Memory B cell (primary cell): ENCODE measurements at regions not wholly inside any gene's neighbourhood (a gene's known extent, or its start where the extent isn't known, plus 50 kb on each side); places are given as distances from the start of the nearest gene placed in this dataset.
"Not testable (repeated sequence)": the region's sequence is repeated elsewhere in the genome, so short reads cannot be mapped to it uniquely, and the experiment has no call there.

Experiments used
- ATAC-seq: fragments of 150-1000 bp; cut with Tn5 transposase; 2 replicates; pipeline ENCODE4 v1.10.0; 2021; ENCODE audit warnings: low read depth, mild to moderate bottlenecking, moderate library complexity
- DNase-seq, 2 donors: peaks; one replicate each; pipeline ENCODE4 v3.0.0; 2022; ENCODE audit warnings: low spot score in 2 of 2
- H3K27ac Mint-ChIP-seq: one replicate; pipeline ENCODE4 v1.8.0; 2022; ENCODE audit warnings: mild to moderate bottlenecking, moderate library complexity, mixed read lengths
- H3K27me3 Mint-ChIP-seq: one replicate; pipeline ENCODE4 v1.8.0; 2022; ENCODE audit warnings: mixed read lengths
- H3K36me3 Mint-ChIP-seq: one replicate; pipeline ENCODE4 v1.8.0; 2022; ENCODE audit warnings: mild to moderate bottlenecking, mixed read lengths
- H3K4me1 Mint-ChIP-seq: one replicate; pipeline ENCODE4 v1.8.0; 2022; ENCODE audit warnings: mixed read lengths
- H3K4me3 Mint-ChIP-seq: one replicate; pipeline ENCODE4 v1.8.0; 2022; ENCODE audit warnings: mild to moderate bottlenecking, moderate library complexity, mixed read lengths
- H3K9me3 Mint-ChIP-seq: one replicate; pipeline ENCODE4 v1.8.0; 2022; ENCODE audit warnings: mixed read lengths

- no peak for DNase-seq
Measured at GRCh38 chr6:18527836-18528743, 140.9 kb downstream of the RNF144B start.

GRCh38 chr6:18530201-18530600, 143.1 kb downstream of the RNF144B start:
- H3K36me3 Mint-ChIP-seq = no peaks in the 10 kb centered on the region
- H3K9me3 Mint-ChIP-seq = no peaks in the 10 kb centered on the region
- H3K27ac Mint-ChIP-seq = no peak overlapping the region
- H3K4me1 Mint-ChIP-seq = no peaks in the 10 kb centered on the region
- no peak overlapping the region for H3K4me3 Mint-ChIP-seq
- no peak for DNase-seq
- ATAC-seq = no peak
- peaks cover 6% of the 10 kb centered on the region for H3K27me3 Mint-ChIP-seq

More at GRCh38 chr6:18527836-18528743, 140.9 kb downstream of the RNF144B start:
- Mint-ChIP-seq H3K4me3 (no peak overlapping the region), H3K36me3 (no peaks in the 10 kb centered on the region), H3K4me1 (no peaks in the 10 kb centered on the region), H3K9me3 (no peaks in the 10 kb centered on the region), H3K27ac (no peak overlapping the region), H3K27me3 (peaks cover 3% of the 10 kb centered on the region)
- ATAC-seq = no peak

- Mint-ChIP-seq H3K9me3 (no peaks in the 10 kb centered on the region), H3K27ac (no peak overlapping the region), H3K36me3 (no peaks in the 10 kb centered on the region), H3K27me3 (peaks cover 11% of the 10 kb centered on the region), H3K4me3 (no peak overlapping the region), H3K4me1 (no peaks in the 10 kb centered on the region)
- ATAC-seq = no peak
- DNase-seq = no peak
Measured at GRCh38 chr6:18532139-18532538, 145.0 kb downstream of the RNF144B start.

- Mint-ChIP-seq H3K4me3 (no peak overlapping the region), H3K27me3 (peaks cover 11% of the 10 kb centered on the region), H3K36me3 (no peaks in the 10 kb centered on the region), H3K4me1 (no peaks in the 10 kb centered on the region), H3K9me3 (no peaks in the 10 kb centered on the region), H3K27ac (no peak overlapping the region)
- no peak for DNase-seq
- no peak for ATAC-seq
Measured at GRCh38 chr6:18533793-18534192, 146.6 kb downstream of the RNF144B start.

GRCh38 chr6:18536591-18537055, 149.5 kb downstream of the RNF144B start:
- DNase-seq (no peak), ATAC-seq (no peak)
- Mint-ChIP-seq H3K27ac (no peak overlapping the region), H3K4me1 (no peaks in the 10 kb centered on the region), H3K27me3 (peaks cover 23% of the 10 kb centered on the region), H3K9me3 (no peaks in the 10 kb centered on the region), H3K36me3 (no peaks in the 10 kb centered on the region), H3K4me3 (no peak overlapping the region)

- Mint-ChIP-seq H3K4me3 (no peak overlapping the region), H3K4me1 (no peaks in the 10 kb centered on the region), H3K36me3 (no peaks in the 10 kb centered on the region), H3K27ac (no peak overlapping the region), H3K9me3 (no peaks in the 10 kb centered on the region), H3K27me3 (peaks cover 22% of the 10 kb centered on the region)
- DNase-seq = no peak
- ATAC-seq = no peak
Measured at GRCh38 chr6:18538315-18538714, 151.2 kb downstream of the RNF144B start.

GRCh38 chr6:18543051-18543450, 155.9 kb downstream of the RNF144B start:
- Mint-ChIP-seq H3K27me3 (peaks cover 12% of the 10 kb centered on the region), H3K4me3 (no peak overlapping the region), H3K9me3 (peaks cover 12% of the 10 kb centered on the region), H3K4me1 (no peaks in the 10 kb centered on the region), H3K36me3 (no peaks in the 10 kb centered on the region), H3K27ac (no peak overlapping the region)
- DNase-seq (no peak), ATAC-seq (no peak)

GRCh38 chr6:18545142-18545541, 158.0 kb downstream of the RNF144B start:
- DNase-seq, H3K27me3 Mint-ChIP-seq, ATAC-seq, H3K27ac Mint-ChIP-seq, H3K4me3 Mint-ChIP-seq, H3K4me1 Mint-ChIP-seq, H3K36me3 Mint-ChIP-seq: not testable (repeated sequence)
- H3K9me3 Mint-ChIP-seq = peaks cover 12% of the 10 kb centered on the region

GRCh38 chr6:18545726-18546125, 158.6 kb downstream of the RNF144B start:
- Mint-ChIP-seq H3K4me3 (no peak overlapping the region), H3K36me3 (no peaks in the 10 kb centered on the region), H3K27me3 (peaks cover 6% of the 10 kb centered on the region), H3K4me1 (no peaks in the 10 kb centered on the region), H3K27ac (no peak overlapping the region), H3K9me3 (peaks cover 12% of the 10 kb centered on the region)
- ATAC-seq (no peak), DNase-seq (no peak)

GRCh38 chr6:18550119-18550518, 163.0 kb downstream of the RNF144B start:
- H3K27me3 Mint-ChIP-seq = peaks cover 2% of the 10 kb centered on the region
- no peak overlapping the region for H3K27ac Mint-ChIP-seq
- no peak overlapping the region for H3K4me3 Mint-ChIP-seq
- DNase-seq (no peak), ATAC-seq (no peak)
- no peaks in the 10 kb centered on the region for H3K36me3 Mint-ChIP-seq
- peaks cover 3% of the 10 kb centered on the region for H3K9me3 Mint-ChIP-seq
- no peaks in the 10 kb centered on the region for H3K4me1 Mint-ChIP-seq

- no peaks in the 10 kb centered on the region for H3K4me1 Mint-ChIP-seq
- ATAC-seq (no peak), DNase-seq (no peak)
- no peak overlapping the region for H3K27ac Mint-ChIP-seq
- H3K27me3 Mint-ChIP-seq = peaks cover 3% of the 10 kb centered on the region
- no peaks in the 10 kb centered on the region for H3K36me3 Mint-ChIP-seq
- H3K9me3 Mint-ChIP-seq = peaks cover 3% of the 10 kb centered on the region
- no peak overlapping the region for H3K4me3 Mint-ChIP-seq
Measured at GRCh38 chr6:18551228-18551627, 164.1 kb downstream of the RNF144B start.

GRCh38 chr6:18555750-18556149, 168.6 kb downstream of the RNF144B start:
- ATAC-seq = no peak
- Mint-ChIP-seq H3K27me3 (peaks cover 6% of the 10 kb centered on the region), H3K36me3 (no peaks in the 10 kb centered on the region), H3K27ac (no peak overlapping the region), H3K4me1 (no peaks in the 10 kb centered on the region), H3K9me3 (no peaks in the 10 kb centered on the region), H3K4me3 (no peak overlapping the region)
- DNase-seq = no peak

- no peak for DNase-seq
Measured at GRCh38 chr6:18561037-18561750, 174.0 kb downstream of the RNF144B start.

GRCh38 chr6:18562726-18563125, 175.6 kb downstream of the RNF144B start:
- H3K4me3 Mint-ChIP-seq = no peak overlapping the region
- H3K27ac Mint-ChIP-seq = no peak overlapping the region
- H3K36me3 Mint-ChIP-seq = peaks cover 4% of the 10 kb centered on the region

More at GRCh38 chr6:18561037-18561750, 174.0 kb downstream of the RNF144B start:
- no peak overlapping the region for H3K4me3 Mint-ChIP-seq
- ATAC-seq = no peak
- H3K27me3 Mint-ChIP-seq = peaks cover 6% of the 10 kb centered on the region
- no peak overlapping the region for H3K27ac Mint-ChIP-seq
- peaks cover 10% of the 10 kb centered on the region for H3K9me3 Mint-ChIP-seq
- peaks cover 2% of the 10 kb centered on the region for H3K36me3 Mint-ChIP-seq
- no peaks in the 10 kb centered on the region for H3K4me1 Mint-ChIP-seq

More at GRCh38 chr6:18562726-18563125, 175.6 kb downstream of the RNF144B start:
- H3K4me1 Mint-ChIP-seq = no peaks in the 10 kb centered on the region
- no peak for ATAC-seq
- H3K27me3 Mint-ChIP-seq = peaks cover 6% of the 10 kb centered on the region
- H3K9me3 Mint-ChIP-seq = peaks cover 14% of the 10 kb centered on the region
- no peak for DNase-seq
